Ascending aorta (tissue), 2 donors: ENCODE measurements at regions not wholly inside any gene's neighbourhood (a gene's known extent, or its start where the extent isn't known, plus 50 kb on each side); places are given as distances from the start of the nearest gene placed in this dataset.
A peak's percentile ranks its signal among the peaks of the same experiment; 100 is the strongest.

Experiments used
- DNase-seq, 2 donors: peaks; one replicate each; pipeline ENCODE4 v3.0.0-alpha.2; 2019; ENCODE audit warnings: low spot score in 2 of 2
- H3K27ac ChIP-seq, 2 donors: fragments of 200-600 bp; sonication (generic); one replicate each; pipeline ENCODE4 v1.5.1; 2016 to 2017; ENCODE audit warnings: mild to moderate bottlenecking in 1 of 2
- H3K27me3 ChIP-seq: fragments of 200-600 bp; sonication (generic); one replicate; pipeline ENCODE4 v1.5.1; 2017
- H3K36me3 ChIP-seq, 2 donors: fragments of 200-600 bp; sonication (generic); one replicate each; pipeline ENCODE4 v1.5.1; 2016
- H3K4me1 ChIP-seq, 2 donors: fragments of 200-600 bp; sonication (generic); one replicate each; pipeline ENCODE4 v1.5.1; 2016 to 2017; ENCODE audit warnings: mild to moderate bottlenecking in 1 of 2
- H3K4me3 ChIP-seq, 2 donors: fragments of 200-600 bp; sonication (generic); one replicate each; pipeline ENCODE4 v1.5.1; 2016 to 2017; ENCODE audit warnings: mild to moderate bottlenecking in 1 of 2
- H3K9me3 ChIP-seq, 2 donors: fragments of 200-600 bp; sonication (generic); one replicate each; pipeline ENCODE4 v1.5.1; 2016
- intact Hi-C: fragments of 100-400 bp; cut with DNase I; formaldehyde crosslinking; loops from one replicate; pipeline ENCODE4 v1.15.1; 2023
- TF ChIP-seq, protein P1 (sequence below), 3 experiments: fragments of 200-600 bp in 2 of 3; fragments of 450-650 bp in 1 of 3; sonication (generic) in 2 of 3; IDR thresholded peaks; one replicate each; pipeline ENCODE4 v1.5.1; 2016 to 2019; ENCODE audit warnings: antibody characterized with exemption in 3 of 3, mild to moderate bottlenecking in 1 of 3, moderate library complexity in 1 of 3

DNA sequence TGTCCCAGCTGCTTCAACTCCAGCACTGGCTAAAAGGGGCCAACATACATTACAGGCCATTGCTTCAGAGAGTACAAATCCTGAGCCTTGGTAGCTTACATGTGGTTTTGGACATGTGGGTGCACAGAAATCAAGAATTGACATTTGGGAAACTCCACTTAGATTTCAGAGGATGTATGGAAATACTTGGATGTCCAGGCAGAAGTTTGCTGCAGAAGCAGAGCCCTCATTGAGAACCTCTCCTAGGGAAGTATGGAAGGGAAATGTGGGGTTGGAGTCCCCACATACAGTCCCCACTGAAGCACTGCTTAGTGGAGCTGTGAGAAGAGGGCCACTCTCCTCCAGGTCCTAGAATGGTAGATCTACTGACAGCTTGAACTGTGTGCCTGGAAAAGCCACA lies 218.0 kb upstream of the CWC22 start:
- TF ChIP-seq, protein P1, sequence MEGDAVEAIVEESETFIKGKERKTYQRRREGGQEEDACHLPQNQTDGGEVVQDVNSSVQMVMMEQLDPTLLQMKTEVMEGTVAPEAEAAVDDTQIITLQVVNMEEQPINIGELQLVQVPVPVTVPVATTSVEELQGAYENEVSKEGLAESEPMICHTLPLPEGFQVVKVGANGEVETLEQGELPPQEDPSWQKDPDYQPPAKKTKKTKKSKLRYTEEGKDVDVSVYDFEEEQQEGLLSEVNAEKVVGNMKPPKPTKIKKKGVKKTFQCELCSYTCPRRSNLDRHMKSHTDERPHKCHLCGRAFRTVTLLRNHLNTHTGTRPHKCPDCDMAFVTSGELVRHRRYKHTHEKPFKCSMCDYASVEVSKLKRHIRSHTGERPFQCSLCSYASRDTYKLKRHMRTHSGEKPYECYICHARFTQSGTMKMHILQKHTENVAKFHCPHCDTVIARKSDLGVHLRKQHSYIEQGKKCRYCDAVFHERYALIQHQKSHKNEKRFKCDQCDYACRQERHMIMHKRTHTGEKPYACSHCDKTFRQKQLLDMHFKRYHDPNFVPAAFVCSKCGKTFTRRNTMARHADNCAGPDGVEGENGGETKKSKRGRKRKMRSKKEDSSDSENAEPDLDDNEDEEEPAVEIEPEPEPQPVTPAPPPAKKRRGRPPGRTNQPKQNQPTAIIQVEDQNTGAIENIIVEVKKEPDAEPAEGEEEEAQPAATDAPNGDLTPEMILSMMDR (IDR thresholded peaks at IDR 0.05) = no peak
- no peaks in the 10 kb centered on the region for H3K36me3 ChIP-seq
- H3K27me3 ChIP-seq = no peaks in the 10 kb centered on the region
- H3K9me3 ChIP-seq = no peaks in the 10 kb centered on the region
- H3K4me1 ChIP-seq = no peaks in the 10 kb centered on the region
- no peak for DNase-seq
- H3K27ac ChIP-seq = no peak overlapping the region
- intact Hi-C loops = no loop called here
- no peak overlapping the region for H3K4me3 ChIP-seq

DNA sequence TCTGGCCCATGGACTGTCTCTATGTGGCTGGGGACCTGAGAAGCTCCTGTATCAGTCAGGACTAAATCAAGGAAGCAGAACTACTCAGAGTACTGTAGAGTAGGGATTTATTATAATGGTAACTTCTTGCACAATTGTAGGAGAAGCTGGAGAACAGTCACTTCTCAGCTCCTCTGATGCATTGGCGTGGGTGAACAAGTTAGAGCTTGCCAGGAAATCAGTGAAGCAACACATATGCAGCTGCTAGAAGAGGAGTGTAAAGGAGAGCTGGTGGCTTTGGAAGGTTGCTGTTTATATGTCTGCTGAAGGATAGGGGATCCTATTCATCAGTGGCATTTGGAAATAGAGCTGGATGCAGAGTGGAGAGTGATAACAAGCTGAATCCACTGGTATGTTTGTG lies 215.5 kb upstream of the CWC22 start:
- no peak overlapping the region for H3K27ac ChIP-seq
- no peaks in the 10 kb centered on the region for H3K4me1 ChIP-seq
- H3K27me3 ChIP-seq = no peaks in the 10 kb centered on the region
- no peak for DNase-seq
- H3K4me3 ChIP-seq = no peak overlapping the region
- H3K9me3 ChIP-seq = no peaks in the 10 kb centered on the region
- TF ChIP-seq, protein P1 (IDR thresholded peaks at IDR 0.05) = no peak
- intact Hi-C loops = no loop called here
- no peaks in the 10 kb centered on the region for H3K36me3 ChIP-seq

DNA sequence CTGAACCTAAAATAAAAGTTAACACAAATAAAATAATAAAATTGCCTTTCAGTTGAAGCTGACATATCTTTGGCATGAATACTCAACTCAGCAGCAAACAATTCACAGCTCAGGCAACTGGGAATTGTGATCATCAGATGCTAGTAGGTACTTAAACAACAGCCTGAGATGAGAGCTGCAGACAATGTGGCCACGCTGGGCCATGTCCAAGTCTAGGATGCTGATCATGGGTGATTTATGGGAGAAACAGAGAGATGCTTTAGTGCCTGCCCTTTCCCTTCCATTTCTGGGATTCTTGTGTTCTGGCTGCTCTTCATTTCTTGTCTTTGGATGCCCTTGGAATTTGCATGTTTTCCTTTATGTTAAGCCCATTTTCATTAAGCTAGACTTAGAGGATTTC lies 212.4 kb upstream of the CWC22 start:
- no peaks in the 10 kb centered on the region for H3K9me3 ChIP-seq
- H3K36me3 ChIP-seq = no peaks in the 10 kb centered on the region
- H3K4me1 ChIP-seq = no peaks in the 10 kb centered on the region
- no peaks in the 10 kb centered on the region for H3K27me3 ChIP-seq
- DNase-seq = no peak
- TF ChIP-seq, protein P1 (IDR thresholded peaks at IDR 0.05) = no peak
- H3K4me3 ChIP-seq = no peak overlapping the region
- intact Hi-C loops = no loop called here
- H3K27ac ChIP-seq = no peak overlapping the region

DNA sequence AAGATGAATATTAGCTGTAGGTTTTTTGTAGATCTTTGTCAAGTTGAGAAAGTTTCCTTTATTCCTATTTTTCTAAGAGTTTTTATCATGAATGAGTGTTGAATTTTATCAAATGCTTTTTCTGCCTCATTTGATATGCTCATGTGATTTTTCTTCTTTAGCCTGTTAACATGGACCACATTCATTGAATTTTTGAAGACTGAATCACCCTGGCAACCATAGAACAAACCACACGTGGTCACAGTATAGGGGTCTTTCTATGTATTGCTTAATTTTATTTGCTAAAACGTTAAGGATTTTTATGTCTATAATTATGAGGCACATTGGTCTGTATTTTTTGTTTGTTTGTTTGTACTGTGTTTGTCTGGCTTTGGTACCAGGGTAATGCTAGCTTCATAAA lies 201.7 kb upstream of the CWC22 start:
- H3K36me3 ChIP-seq = no peaks in the 10 kb centered on the region
- no peaks in the 10 kb centered on the region for H3K27me3 ChIP-seq
- no peaks in the 10 kb centered on the region for H3K4me1 ChIP-seq
- DNase-seq = no peak
- TF ChIP-seq, protein P1 (IDR thresholded peaks at IDR 0.05) = no peak
- H3K4me3 ChIP-seq = no peak overlapping the region
- H3K27ac ChIP-seq = no peak overlapping the region
- intact Hi-C loops = no loop called here
- H3K9me3 ChIP-seq = no peaks in the 10 kb centered on the region

DNA sequence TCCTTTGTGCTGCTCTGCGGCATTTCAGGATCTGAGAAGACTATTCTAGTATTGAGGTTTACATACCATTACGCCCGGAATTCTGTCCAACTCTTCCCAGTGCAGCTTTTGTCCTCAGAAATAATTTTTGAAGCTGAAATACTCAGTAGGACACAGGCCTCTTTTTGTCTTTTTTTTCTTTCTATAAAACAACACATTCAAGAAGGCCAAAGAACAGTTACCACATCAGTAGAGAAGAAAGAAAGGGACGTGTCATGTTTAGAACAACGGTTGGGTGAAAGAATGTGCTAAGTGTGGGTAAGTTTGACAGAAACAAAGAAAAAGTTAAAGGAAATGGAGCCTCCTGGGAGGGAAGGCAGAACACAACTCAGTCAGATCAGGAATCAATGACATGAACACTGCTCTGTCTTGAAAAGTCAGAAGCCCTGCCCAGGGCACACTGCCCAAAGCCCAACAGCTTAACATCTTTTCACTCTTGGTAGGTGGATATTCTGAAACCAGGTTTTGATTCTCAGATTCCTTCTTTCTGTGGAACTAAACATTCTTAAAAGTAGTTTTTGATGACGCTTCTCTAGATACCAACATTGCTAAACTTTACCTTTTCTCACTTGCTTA lies 198.6 kb upstream of the CWC22 start:
- TF ChIP-seq, protein P1 (IDR thresholded peaks at IDR 0.05) = no peak
- intact Hi-C loops = no loop called here
- no peak for DNase-seq
- H3K36me3 ChIP-seq = no peaks in the 10 kb centered on the region
- no peaks in the 10 kb centered on the region for H3K4me1 ChIP-seq
- no peak overlapping the region for H3K4me3 ChIP-seq
- H3K9me3 ChIP-seq = no peaks in the 10 kb centered on the region
- no peak overlapping the region for H3K27ac ChIP-seq
- no peaks in the 10 kb centered on the region for H3K27me3 ChIP-seq

DNA sequence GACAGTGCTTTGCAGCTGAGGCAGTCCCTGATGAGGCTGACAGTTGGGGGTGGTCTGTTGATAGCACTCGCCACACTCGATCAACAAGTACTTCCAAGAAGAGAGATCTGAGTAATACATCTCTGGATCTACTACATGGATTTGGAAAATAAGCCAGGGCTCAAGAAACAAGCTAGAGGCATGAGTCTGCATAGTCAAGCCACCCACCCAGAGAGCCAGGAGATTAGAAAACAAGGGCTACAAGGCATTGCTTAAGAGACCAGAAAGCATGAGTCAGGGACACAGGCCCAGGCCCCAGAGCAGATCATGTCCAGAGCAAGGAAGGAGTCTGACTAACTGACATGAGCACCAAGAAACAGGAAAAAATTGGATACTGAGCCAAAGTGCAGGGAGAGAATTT lies 196.9 kb upstream of the CWC22 start:
- Histone ChIP-seq H3K4me3 (no peak overlapping the region), H3K4me1 (no peaks in the 10 kb centered on the region), H3K36me3 (no peaks in the 10 kb centered on the region), H3K27me3 (no peaks in the 10 kb centered on the region), H3K9me3 (no peaks in the 10 kb centered on the region), H3K27ac (no peak overlapping the region)
- peak in 1 of 2 donors; percentile 62 for DNase-seq
- TF ChIP-seq, protein P1 (IDR thresholded peaks at IDR 0.05) = no peak
- intact Hi-C loops = no loop called here
